ENCODE measurements at regions not wholly inside any gene's neighbourhood (a gene's known extent, or its start where the extent isn't known, plus 50 kb on each side); places are given as distances from the start of the nearest gene placed in this dataset.

- TF ChIP-seq SUZ12 (IDR thresholded peaks at IDR 0.05; ENCODE audit: unreplicated experiment) (no peak), E4F1 (IDR thresholded peaks at IDR 0.05; ENCODE audit: borderline replicate concordance, partially characterized antibody) (no peak), SMARCA5 (IDR thresholded peaks at IDR 0.05) (no peak), POLR2AphosphoS5 (IDR thresholded peaks at IDR 0.05; ENCODE audit: low read length) (no peak)
Observed at GRCh38 chr20:52290569-52290968, 99.0 kb upstream of the ZFP64 start (continued).

- SMC1A ChIA-PET (ENCODE audit: uncharacterized antibody, unreplicated experiment): no interaction called here
- no peaks in the 10 kb centered on the region for H3K36me3 ChIP-seq (ENCODE audit: control insufficient read depth in 2 of 2, insufficient read depth in 2 of 2, low read length in 1 of 2)
- H3K27ac ChIP-seq (ENCODE audit: control insufficient read depth, insufficient read depth): no peak overlapping the region
- POLR2A ChIA-PET: no interaction called here
- H3K79me2 ChIP-seq (ENCODE audit: control insufficient read depth, insufficient read depth, low read length): no peaks in the 10 kb centered on the region
- H3K9me3 ChIP-seq (replicated peaks; ENCODE audit: control insufficient read depth, insufficient read depth, low read length): no peaks in the 10 kb centered on the region
- CTCF ChIA-PET: interaction anchor here (2.5 kb wide), 1 partner anchor 22 kb away, joined by 10 read pairs; no protein-coding TSS in a partner anchor
- DNase-seq (ENCODE audit: low read depth, low spot score) (no peak), FAIRE-seq (no peak), ATAC-seq (no peak)
- no peak overlapping the region for H2AFZ ChIP-seq (ENCODE audit: control insufficient read depth, low read depth, low read length)
- no peaks in the 10 kb centered on the region for H3K4me1 ChIP-seq (ENCODE audit: control insufficient read depth, insufficient read depth, low read length)
- RAD21 ChIA-PET (ENCODE audit: unreplicated experiment): no interaction called here
- H3K4me2 ChIP-seq (ENCODE audit: control insufficient read depth, insufficient read depth): no peak overlapping the region
- H3K4me3 ChIP-seq: no peak overlapping the region
- in situ Hi-C loops (cut with MboI): no loop called here
- no peaks in the 10 kb centered on the region for H4K20me1 ChIP-seq (ENCODE audit: control insufficient read depth, insufficient read depth)
- peaks cover 0 to 1% of the 10 kb centered on the region in 2 experiments; a peak in 1 of 4 replicates for H3K27me3 ChIP-seq (replicated peaks in 1 of 2; ENCODE audit: control insufficient read depth in 2 of 2, insufficient read depth in 2 of 2, low read length in 1 of 2)
- BruUV-seq (replicated peaks): no TSS peak
- 44% methylated on average over 3 of the region's 3 CpGs for WGBS (ENCODE audit: insufficient coverage, insufficient replicate concordance, low lambda C conversion rate, missing lambda C conversion rate)
- no peak overlapping the region for H3K9ac ChIP-seq (ENCODE audit: control insufficient read depth, insufficient read depth, low read length)
- intact Hi-C loops (cut with micrococcal nuclease; ENCODE audit: unreplicated experiment): no loop called here
- TF ChIP-seq IKZF1 (conservative IDR thresholded peaks at IDR 0.05) (no peak), YBX1 (IDR thresholded peaks at IDR 0.05) (no peak), CTCF (IDR thresholded peaks at IDR 0.05 in 2 of 3, conservative IDR thresholded peaks at IDR 0.05 in 1 of 3; ENCODE audit: control insufficient read depth in 2 of 3, extremely low read depth in 1 of 3, insufficient read depth in 1 of 3, low read depth in 3 of 3, low read length in 3 of 3) (no peak), RBBP5 (conservative IDR thresholded peaks at IDR 0.05) (no peak), STAT1 (conservative IDR thresholded peaks at IDR 0.05) (no peak), KLF5 (IDR thresholded peaks at IDR 0.05; ENCODE audit: partially characterized antibody) (no peak), CREB1 (IDR thresholded peaks at IDR 0.05; ENCODE audit: low read depth) (no peak), RCOR1 (conservative IDR thresholded peaks at IDR 0.05; ENCODE audit: low read depth, low read length) (no peak), HDAC6 (IDR thresholded peaks at IDR 0.05; ENCODE audit: unreplicated experiment) (no peak)
- TF ChIP-seq, protein P1, sequence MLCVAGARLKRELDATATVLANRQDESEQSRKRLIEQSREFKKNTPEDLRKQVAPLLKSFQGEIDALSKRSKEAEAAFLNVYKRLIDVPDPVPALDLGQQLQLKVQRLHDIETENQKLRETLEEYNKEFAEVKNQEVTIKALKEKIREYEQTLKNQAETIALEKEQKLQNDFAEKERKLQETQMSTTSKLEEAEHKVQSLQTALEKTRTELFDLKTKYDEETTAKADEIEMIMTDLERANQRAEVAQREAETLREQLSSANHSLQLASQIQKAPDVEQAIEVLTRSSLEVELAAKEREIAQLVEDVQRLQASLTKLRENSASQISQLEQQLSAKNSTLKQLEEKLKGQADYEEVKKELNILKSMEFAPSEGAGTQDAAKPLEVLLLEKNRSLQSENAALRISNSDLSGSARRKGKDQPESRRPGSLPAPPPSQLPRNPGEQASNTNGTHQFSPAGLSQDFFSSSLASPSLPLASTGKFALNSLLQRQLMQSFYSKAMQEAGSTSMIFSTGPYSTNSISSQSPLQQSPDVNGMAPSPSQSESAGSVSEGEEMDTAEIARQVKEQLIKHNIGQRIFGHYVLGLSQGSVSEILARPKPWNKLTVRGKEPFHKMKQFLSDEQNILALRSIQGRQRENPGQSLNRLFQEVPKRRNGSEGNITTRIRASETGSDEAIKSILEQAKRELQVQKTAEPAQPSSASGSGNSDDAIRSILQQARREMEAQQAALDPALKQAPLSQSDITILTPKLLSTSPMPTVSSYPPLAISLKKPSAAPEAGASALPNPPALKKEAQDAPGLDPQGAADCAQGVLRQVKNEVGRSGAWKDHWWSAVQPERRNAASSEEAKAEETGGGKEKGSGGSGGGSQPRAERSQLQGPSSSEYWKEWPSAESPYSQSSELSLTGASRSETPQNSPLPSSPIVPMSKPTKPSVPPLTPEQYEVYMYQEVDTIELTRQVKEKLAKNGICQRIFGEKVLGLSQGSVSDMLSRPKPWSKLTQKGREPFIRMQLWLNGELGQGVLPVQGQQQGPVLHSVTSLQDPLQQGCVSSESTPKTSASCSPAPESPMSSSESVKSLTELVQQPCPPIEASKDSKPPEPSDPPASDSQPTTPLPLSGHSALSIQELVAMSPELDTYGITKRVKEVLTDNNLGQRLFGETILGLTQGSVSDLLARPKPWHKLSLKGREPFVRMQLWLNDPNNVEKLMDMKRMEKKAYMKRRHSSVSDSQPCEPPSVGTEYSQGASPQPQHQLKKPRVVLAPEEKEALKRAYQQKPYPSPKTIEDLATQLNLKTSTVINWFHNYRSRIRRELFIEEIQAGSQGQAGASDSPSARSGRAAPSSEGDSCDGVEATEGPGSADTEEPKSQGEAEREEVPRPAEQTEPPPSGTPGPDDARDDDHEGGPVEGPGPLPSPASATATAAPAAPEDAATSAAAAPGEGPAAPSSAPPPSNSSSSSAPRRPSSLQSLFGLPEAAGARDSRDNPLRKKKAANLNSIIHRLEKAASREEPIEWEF (IDR thresholded peaks at IDR 0.05; ENCODE audit: insufficient replicate concordance, low read depth, low read length): no peak
Observed at GRCh38 chr20:52289956-52290565, 98.5 kb upstream of the ZFP64 start.

Data from GM12878 (cell line).